H1 (cell line): ENCODE measurements at regions not wholly inside any gene's neighbourhood (a gene's known extent, or its start where the extent isn't known, plus 50 kb on each side); places are given as distances from the start of the nearest gene placed in this dataset.

Experiments
- CTCF ChIA-PET: fragments of 300-600 bp; sonication (Branson Sonifier 250); formaldehyde crosslinking; loops from one replicate; lab custom pipeline; 2021; ENCODE audit not compliant: partially characterized antibody; lab: Charles Lee
- POLR2A ChIA-PET: fragments of 300-600 bp; sonication (Branson Sonifier 250); formaldehyde crosslinking; loops from one replicate; lab custom pipeline; 2021; ENCODE audit warnings: inconsistent platforms; ENCODE audit not compliant: partially characterized antibody; lab: Charles Lee
- DNase-seq, 2 experiments: peaks; one replicate each; pipeline versions ENCODE4 v3.0.0 to v3.0.0-alpha.2; 2010 to 2022; ENCODE audit warnings: low spot score in 2 of 2, low read depth in 1 of 2, mixed read lengths in 1 of 2
- FAIRE-seq: peaks from 2 replicates; lab custom pipeline; 2011; peaks lifted over from hg19 to GRCh38; lab: Jason Lieb, UNC
- H2AFZ ChIP-seq: 2 replicates; pipeline ENCODE4 v1.8.1; 2012; ENCODE audit warnings: low read length, inconsistent platforms
- H2AK5ac ChIP-seq: 2 replicates; pipeline ENCODE4 v1.6.1; 2013; ENCODE audit warnings: low read depth, low read length
- H2BK120ac ChIP-seq: replicated peaks from 2 replicates; pipeline ENCODE3; 2013; ENCODE audit warnings: low read depth, low read length, inconsistent platforms
- H2BK12ac ChIP-seq: 2 replicates; pipeline ENCODE4 v1.6.1; 2013; ENCODE audit warnings: low read depth, low read length
- H2BK15ac ChIP-seq: 2 replicates; pipeline ENCODE4 v1.6.1; 2013; ENCODE audit warnings: low read length
- H2BK20ac ChIP-seq: 2 replicates; pipeline ENCODE4 v1.6.1; 2013; ENCODE audit warnings: low read length
- H2BK5ac ChIP-seq: 2 replicates; pipeline ENCODE4 v1.6.1; 2013; ENCODE audit warnings: low read depth, low read length
- H3K14ac ChIP-seq: 2 replicates; pipeline ENCODE4 v1.6.1; 2013; ENCODE audit warnings: inconsistent platforms; ENCODE audit not compliant: insufficient read length
- H3K18ac ChIP-seq: 2 replicates; pipeline ENCODE4 v1.6.1; 2013; ENCODE audit warnings: low read length; ENCODE audit errors: extremely low read depth
- H3K23ac ChIP-seq: 2 replicates; pipeline ENCODE4 v1.6.1; 2013; ENCODE audit warnings: inconsistent platforms; ENCODE audit not compliant: insufficient read length
- H3K23me2 ChIP-seq: 2 replicates; pipeline ENCODE4 v1.6.1; 2013; ENCODE audit warnings: low read depth, low read length
- H3K27ac ChIP-seq: 2 replicates; pipeline ENCODE4 v1.6.1; 2011; ENCODE audit warnings: low read depth, low read length, inconsistent platforms
- H3K27me3 ChIP-seq, 4 experiments: replicated peaks in 1 of 4; 1 replicate in 1 of 4; 2 replicates in 3 of 4; pipeline versions ENCODE4 v1.6.1 to v1.8.1; 2011 to 2013; ENCODE audit warnings: low read length in 3 of 4, mild to moderate bottlenecking in 3 of 4, inconsistent platforms in 2 of 4, mixed read lengths in 2 of 4, moderate library complexity in 1 of 4; ENCODE audit not compliant: control insufficient read depth in 3 of 4, insufficient read depth in 3 of 4; ENCODE audit errors: extremely low read depth in 1 of 4
- H3K36me3 ChIP-seq, 4 experiments: 2 replicates each; pipeline versions ENCODE4 v1.6.1 to v1.8.1; 2011 to 2013; ENCODE audit warnings: mild to moderate bottlenecking in 4 of 4, low read length in 3 of 4, moderate library complexity in 2 of 4, control low read depth in 1 of 4, inconsistent platforms in 1 of 4; ENCODE audit not compliant: insufficient read depth in 4 of 4, control insufficient read depth in 2 of 4
- H3K4ac ChIP-seq: replicated peaks from 2 replicates; pipeline ENCODE3; 2013; ENCODE audit warnings: low read length, low read depth, mixed read lengths, inconsistent platforms; ENCODE audit not compliant: insufficient read length
- H3K4me1 ChIP-seq, 4 experiments: replicated peaks in 1 of 4; 1 replicate in 1 of 4; 2 replicates in 3 of 4; pipeline versions ENCODE4 v1.6.1 to v1.8.1; 2011 to 2013; ENCODE audit warnings: low read length in 3 of 4, inconsistent platforms in 2 of 4, mixed read lengths in 1 of 4; ENCODE audit not compliant: insufficient read depth in 4 of 4, control insufficient read depth in 3 of 4
- H3K4me2 ChIP-seq, 2 experiments: 2 replicates each; pipeline versions ENCODE4 v1.6.1 to v1.8.1; 2011 to 2013; ENCODE audit warnings: low read depth in 2 of 2, low read length in 2 of 2, control low read depth in 1 of 2, inconsistent platforms in 1 of 2, mild to moderate bottlenecking in 1 of 2; ENCODE audit not compliant: insufficient read depth in 1 of 2
- H3K4me3 ChIP-seq, 4 experiments: fragments of 200-600, 300-600 bp in 1 of 4; sonication (generic), shearing (Covaris generic), sonication (Bioruptor Twin) in 1 of 4; 2 replicates each; pipeline versions ENCODE4 v1.5.1 to v1.8.1; 2011 to 2016; ENCODE audit warnings: low read length in 4 of 4, low read depth in 3 of 4, control low read depth in 2 of 4, inconsistent platforms in 2 of 4, mild to moderate bottlenecking in 2 of 4, mixed read lengths in 1 of 4, moderate library complexity in 1 of 4; ENCODE audit not compliant: insufficient read depth in 2 of 4; ENCODE audit errors: extremely low read depth in 1 of 4
- H3K56ac ChIP-seq: replicated peaks from 2 replicates; pipeline ENCODE3; 2013; ENCODE audit warnings: low read depth, mild to moderate bottlenecking, mixed read lengths, low read length, inconsistent platforms; ENCODE audit not compliant: insufficient read length
- H3K79me1 ChIP-seq: 2 replicates; pipeline ENCODE4 v1.6.1; 2013; ENCODE audit warnings: low read depth, low read length, control low read depth
- H3K79me2 ChIP-seq, 2 experiments: 2 replicates each; pipeline versions ENCODE4 v1.6.1 to v1.8.1; 2012 to 2013; ENCODE audit warnings: low read length in 2 of 2, mild to moderate bottlenecking in 2 of 2, inconsistent platforms in 1 of 2; ENCODE audit not compliant: insufficient read depth in 2 of 2, control insufficient read depth in 1 of 2
- H3K9ac ChIP-seq, 4 experiments: replicated peaks in 1 of 4; 1 replicate in 1 of 4; 2 replicates in 3 of 4; pipeline versions ENCODE4 v1.6.1 to v1.8.1; 2011 to 2013; ENCODE audit warnings: low read depth in 3 of 4, low read length in 3 of 4, control low read depth in 2 of 4, mild to moderate bottlenecking in 2 of 4, moderate library complexity in 2 of 4, inconsistent platforms in 1 of 4; ENCODE audit errors: extremely low read depth in 1 of 4
- H3K9me3 ChIP-seq, 2 experiments: 2 replicates each; pipeline versions ENCODE4 v1.6.1 to v1.8.1; 2012 to 2013; ENCODE audit warnings: mild to moderate bottlenecking in 2 of 2, moderate library complexity in 2 of 2, control low read depth in 1 of 2, inconsistent platforms in 1 of 2, low read depth in 1 of 2, low read length in 1 of 2, mixed read lengths in 1 of 2; ENCODE audit not compliant: insufficient read depth in 2 of 2
- H4K20me1 ChIP-seq, 2 experiments: replicated peaks in 1 of 2; 2 replicates each; pipeline versions ENCODE3 to v1.8.1; 2011 to 2013; ENCODE audit warnings: inconsistent platforms in 2 of 2, low read length in 2 of 2, mild to moderate bottlenecking in 1 of 2; ENCODE audit not compliant: insufficient read depth in 2 of 2, control insufficient read depth in 1 of 2
- H4K5ac ChIP-seq: 2 replicates; pipeline ENCODE4 v1.6.1; 2013; ENCODE audit warnings: low read length, low read depth, mixed read lengths, inconsistent platforms; ENCODE audit not compliant: insufficient read length
- H4K8ac ChIP-seq: 2 replicates; pipeline ENCODE4 v1.8.0; 2013; ENCODE audit warnings: mild to moderate bottlenecking, moderate library complexity, low read length, inconsistent platforms; ENCODE audit not compliant: insufficient read depth; ENCODE audit errors: extremely low read depth
- H4K91ac ChIP-seq: replicated peaks from 2 replicates; pipeline ENCODE3; 2013; ENCODE audit warnings: low read length, mixed read lengths, inconsistent platforms; ENCODE audit not compliant: insufficient read length
- BRCA1 ChIP-seq: IDR thresholded peaks from 2 replicates; pipeline ENCODE4 v1.6.1; 2012; ENCODE audit warnings: low read depth, low read length, improper control_type of control experiment
- CBX5 ChIP-seq: fragments of 300-800, 300-1000 bp; sonication (generic); IDR thresholded peaks from 2 replicates; pipeline ENCODE4 v1.7.1; 2016; ENCODE audit warnings: antibody characterized with exemption, low read length, low read depth
- CBX8 ChIP-seq: fragments of 300-800, 300-1000 bp; sonication (generic); IDR thresholded peaks from 2 replicates; pipeline ENCODE4 v1.7.1; 2016; ENCODE audit warnings: low read depth, low read length, borderline replicate concordance
- EGR1 ChIP-seq: IDR thresholded peaks from 2 replicates; pipeline ENCODE4 v1.6.1; 2011; ENCODE audit warnings: low read depth, low read length, borderline replicate concordance
- HDAC6 ChIP-seq: IDR thresholded peaks from one replicate; pipeline ENCODE4 v1.7.1; 2012; ENCODE audit warnings: low read depth, mild to moderate bottlenecking, inconsistent platforms, low read length, moderate library complexity
- NANOG ChIP-seq: IDR thresholded peaks from 2 replicates; pipeline ENCODE4 v1.6.1; 2011; ENCODE audit warnings: low read length, low read depth, mild to moderate bottlenecking, inconsistent platforms; ENCODE audit not compliant: insufficient read depth, poor library complexity, severe bottlenecking
- PHF8 ChIP-seq: fragments of 200-600 bp; sonication (generic); conservative IDR thresholded peaks from 2 replicates; pipeline ENCODE4 v1.7.1; 2012; ENCODE audit warnings: low read depth, mild to moderate bottlenecking, inconsistent platforms, low read length, moderate library complexity
- RFX5 ChIP-seq: IDR thresholded peaks from 2 replicates; pipeline ENCODE4 v1.6.1; 2011; ENCODE audit warnings: low read depth, low read length, improper control_type of control experiment, borderline replicate concordance
- RNF2 ChIP-seq: fragments of 200-900, 300-1000 bp; sonication (generic); IDR thresholded peaks from 2 replicates; pipeline ENCODE4 v1.7.1; 2016; ENCODE audit warnings: borderline replicate concordance, low read depth, mild to moderate bottlenecking, antibody characterized with exemption, low read length; ENCODE audit not compliant: poor library complexity, severe bottlenecking; ENCODE audit errors: missing control alignments
- SIRT6 ChIP-seq: IDR thresholded peaks from one replicate; pipeline ENCODE4 v1.7.1; 2012; ENCODE audit warnings: low read length, inconsistent platforms
- SUZ12 ChIP-seq: fragments of 200-600 bp; sonication (generic); IDR thresholded peaks from 2 replicates; pipeline ENCODE4 v1.6.1; 2012; ENCODE audit warnings: mild to moderate bottlenecking, inconsistent platforms, low read length, moderate library complexity, mixed read lengths
- TAF1 ChIP-seq: IDR thresholded peaks from 2 replicates; pipeline ENCODE4 v1.6.1; 2011; ENCODE audit warnings: mild to moderate bottlenecking, low read depth, low read length
- TBP ChIP-seq: IDR thresholded peaks from 2 replicates; pipeline ENCODE4 v1.6.1; 2011; ENCODE audit warnings: low read depth, low read length, improper control_type of control experiment
- TEAD4 ChIP-seq: IDR thresholded peaks from 2 replicates; pipeline ENCODE4 v1.6.1; 2012; ENCODE audit warnings: low read depth, low read length, inconsistent platforms, mixed read lengths
- WGBS, 2 experiments: shearing (Covaris generic) in 1 of 2; methylation state at CpG; one replicate each; pipeline versions ENCODE4 v1.1.6 to v1.1.7; 2013 to 2015; ENCODE audit warnings: low lambda C conversion rate in 2 of 2, mixed read lengths in 2 of 2, inconsistent platforms in 1 of 2, low coverage in 1 of 2, missing lambda C conversion rate in 1 of 2; ENCODE audit not compliant: insufficient replicate concordance in 2 of 2, insufficient coverage in 1 of 2, insufficient read length in 1 of 2; ENCODE audit errors: extremely low coverage in 1 of 2, missing lambda C conversion rate in 1 of 2; 5-methylcytosine and 5-hydroxymethylcytosine counted together
- TF ChIP-seq, protein P1 (sequence below): IDR thresholded peaks from 2 replicates; pipeline ENCODE4 v1.6.1; 2012; ENCODE audit warnings: inconsistent platforms

DNA sequence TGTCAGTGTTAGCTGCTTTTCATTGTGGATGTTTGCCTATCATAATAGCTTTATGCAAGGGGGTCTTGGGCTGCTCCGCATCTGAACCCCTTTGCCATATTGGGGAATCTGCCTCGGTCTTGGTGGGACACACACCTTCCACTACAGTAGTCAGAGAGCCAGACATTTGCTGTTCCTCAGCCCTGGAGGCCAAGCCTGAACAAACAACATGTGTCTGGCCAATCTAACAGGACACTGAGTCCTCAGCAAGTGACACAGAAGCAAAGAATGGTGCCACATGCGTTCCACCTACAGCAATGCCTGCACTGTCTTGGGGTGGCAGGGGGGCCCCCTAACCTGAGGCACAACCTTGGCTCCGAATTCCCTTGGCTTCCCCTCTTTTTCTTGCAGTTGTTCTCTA lies 243.9 kb downstream of the LY86 start:
- H2BK20ac ChIP-seq: no peak overlapping the region
- H3K14ac ChIP-seq: no peak overlapping the region
- H3K79me2 ChIP-seq: no peaks in the 10 kb centered on the region
- H3K56ac ChIP-seq: no peak overlapping the region
- DNase-seq (no peak), FAIRE-seq (no peak)
- no peaks in the 10 kb centered on the region for H3K9me3 ChIP-seq
- no peak overlapping the region for H2BK120ac ChIP-seq
- H3K4me1 ChIP-seq: no peaks in the 10 kb centered on the region
- no peak overlapping the region for H3K9ac ChIP-seq
- POLR2A ChIA-PET: no interaction called here
- H3K36me3 ChIP-seq: no peaks in the 10 kb centered on the region
- no peaks in the 10 kb centered on the region for H3K27me3 ChIP-seq
- H3K4ac ChIP-seq: no peak overlapping the region
- no peak overlapping the region for H2BK5ac ChIP-seq
- CTCF ChIA-PET: interaction anchor here (1.2 kb wide), 1 partner anchor 16 kb away, joined by 3 read pairs; no protein-coding TSS in a partner anchor
- no peak overlapping the region for H2AFZ ChIP-seq
- H3K27ac ChIP-seq: no peak overlapping the region
- no peaks in the 10 kb centered on the region; the same call in 1 of the 2 replicates for H3K23me2 ChIP-seq
- H2AK5ac ChIP-seq: no peak overlapping the region
- H4K8ac ChIP-seq: no peak overlapping the region
- no peak overlapping the region for H2BK15ac ChIP-seq
- no peak overlapping the region for H4K5ac ChIP-seq
- WGBS, 2 experiments: 97% methylated on average over 4 of the region's 4 CpGs; no CpG with 5 or more reads in 1 of the 2 experiments
- H4K91ac ChIP-seq: no peak overlapping the region
- H3K23ac ChIP-seq: no peak overlapping the region
- H4K20me1 ChIP-seq: no peaks in the 10 kb centered on the region
- H3K4me2 ChIP-seq: no peak overlapping the region
- H2BK12ac ChIP-seq: no peak overlapping the region
- H3K18ac ChIP-seq: no peak overlapping the region
- H3K79me1 ChIP-seq: no peaks in the 10 kb centered on the region
- H3K4me3 ChIP-seq: no peak overlapping the region
- TF ChIP-seq, protein P1, sequence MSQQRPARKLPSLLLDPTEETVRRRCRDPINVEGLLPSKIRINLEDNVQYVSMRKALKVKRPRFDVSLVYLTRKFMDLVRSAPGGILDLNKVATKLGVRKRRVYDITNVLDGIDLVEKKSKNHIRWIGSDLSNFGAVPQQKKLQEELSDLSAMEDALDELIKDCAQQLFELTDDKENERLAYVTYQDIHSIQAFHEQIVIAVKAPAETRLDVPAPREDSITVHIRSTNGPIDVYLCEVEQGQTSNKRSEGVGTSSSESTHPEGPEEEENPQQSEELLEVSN: no peak
- no peak for TF ChIP-seq SUZ12
- no peak for TF ChIP-seq TEAD4
- TF ChIP-seq RFX5: no peak
- TF ChIP-seq HDAC6: no peak
- no peak for TF ChIP-seq PHF8
- TF ChIP-seq TBP: no peak
- TF ChIP-seq RNF2: no peak
- no peak for TF ChIP-seq CBX8
- TF ChIP-seq SIRT6: no peak
- TF ChIP-seq NANOG: no peak
- no peak for TF ChIP-seq TAF1
- TF ChIP-seq CBX5: no peak
- TF ChIP-seq EGR1: no peak
- no peak for TF ChIP-seq BRCA1
